Right cardiac atrium (tissue), 5 donors: ENCODE measurements at regions not wholly inside any gene's neighbourhood (a gene's known extent, or its start where the extent isn't known, plus 50 kb on each side); places are given as distances from the start of the nearest gene placed in this dataset.

Experiments
- ATAC-seq, 2 donors: fragments of 200-7000 bp; cut with Tn5 transposase; one replicate each; pipeline versions ENCODE4 v1.8.0 to v1.9.1; 2020; ENCODE audit warnings: moderate library complexity in 2 of 2, mild to moderate bottlenecking in 1 of 2
- DNase-seq, 3 donors: peaks; one replicate each; pipeline ENCODE4 v3.0.0-alpha.2; 2020
- H3K27ac ChIP-seq: one replicate; pipeline ENCODE4 v1.5.1; 2013; ENCODE audit warnings: mild to moderate bottlenecking, low read length, control low read depth, moderate library complexity
- H3K27me3 ChIP-seq: one replicate; pipeline ENCODE4 v1.6.1; 2013; ENCODE audit not compliant: control insufficient read depth, insufficient read depth
- H3K4me1 ChIP-seq: one replicate; pipeline ENCODE4 v1.6.1; 2013; ENCODE audit warnings: low read length; ENCODE audit not compliant: control insufficient read depth, insufficient read depth
- H3K4me3 ChIP-seq: one replicate; pipeline ENCODE4 v1.5.1; 2013; ENCODE audit warnings: low read length, control low read depth
- H3K9me3 ChIP-seq: one replicate; pipeline ENCODE4 v1.6.1; 2013; ENCODE audit warnings: low read length; ENCODE audit not compliant: control insufficient read depth
- WGBS: extraction: QIAGEN DNeasy Blood & Tissue Kit; methylation state at CpG from one replicate; pipeline ENCODE4 v1.1.7; 2013; 5-methylcytosine and 5-hydroxymethylcytosine counted together
- intact Hi-C, 4 donors: fragments of 100-400 bp; cut with DNase I; formaldehyde crosslinking; loops; one replicate each; pipeline versions ENCODE4 v1.11.0 to v1.14.0; 2022 to 2023
- donor health status: healthy with polysubstance abuse.
- donor health status: DM: no; HTN: yes; CAD: no.
- donor health status: DM: no; HTN: no; CAD: no.
- donor health status: DM: no; HTN: yes; CAD: no; lungs with severe emphysema.
- donor health status: DM: yes; HTN: yes; CAD: no.

GRCh38 chrX:140337263-140337662 is 167.6 kb downstream of the SOX3 start:
- no peaks in the 10 kb centered on the region for H3K9me3 ChIP-seq
- H3K4me1 ChIP-seq, result no peaks in the 10 kb centered on the region
- 93% methylated on average over 1 of the region's 1 CpG for WGBS
- no peak overlapping the region for H3K4me3 ChIP-seq
- ATAC-seq (no peak), DNase-seq (no peak)
- intact Hi-C loops, result no loop called here
- no peaks in the 10 kb centered on the region for H3K27me3 ChIP-seq
- H3K27ac ChIP-seq, result no peak overlapping the region

- Histone ChIP-seq H3K4me3 (no peak overlapping the region), H3K9me3 (no peaks in the 10 kb centered on the region), H3K27ac (no peak overlapping the region), H3K4me1 (no peaks in the 10 kb centered on the region), H3K27me3 (no peaks in the 10 kb centered on the region)
- intact Hi-C loops, result no loop called here
- 69% methylated on average over 4 of the region's 4 CpGs for WGBS
- ATAC-seq, result no peak
- no peak for DNase-seq
Measured at GRCh38 chrX:140318296-140318695, 186.6 kb downstream of the SOX3 start.

- ATAC-seq (no peak), DNase-seq (no peak)
- Histone ChIP-seq H3K27me3 (no peaks in the 10 kb centered on the region), H3K4me3 (no peak overlapping the region), H3K4me1 (no peaks in the 10 kb centered on the region), H3K27ac (no peak overlapping the region), H3K9me3 (no peaks in the 10 kb centered on the region)
- intact Hi-C loops, result no loop called here
- 63% methylated on average over 2 of the region's 2 CpGs for WGBS
Measured at GRCh38 chrX:140317462-140317861, 187.4 kb downstream of the SOX3 start.

DNA sequence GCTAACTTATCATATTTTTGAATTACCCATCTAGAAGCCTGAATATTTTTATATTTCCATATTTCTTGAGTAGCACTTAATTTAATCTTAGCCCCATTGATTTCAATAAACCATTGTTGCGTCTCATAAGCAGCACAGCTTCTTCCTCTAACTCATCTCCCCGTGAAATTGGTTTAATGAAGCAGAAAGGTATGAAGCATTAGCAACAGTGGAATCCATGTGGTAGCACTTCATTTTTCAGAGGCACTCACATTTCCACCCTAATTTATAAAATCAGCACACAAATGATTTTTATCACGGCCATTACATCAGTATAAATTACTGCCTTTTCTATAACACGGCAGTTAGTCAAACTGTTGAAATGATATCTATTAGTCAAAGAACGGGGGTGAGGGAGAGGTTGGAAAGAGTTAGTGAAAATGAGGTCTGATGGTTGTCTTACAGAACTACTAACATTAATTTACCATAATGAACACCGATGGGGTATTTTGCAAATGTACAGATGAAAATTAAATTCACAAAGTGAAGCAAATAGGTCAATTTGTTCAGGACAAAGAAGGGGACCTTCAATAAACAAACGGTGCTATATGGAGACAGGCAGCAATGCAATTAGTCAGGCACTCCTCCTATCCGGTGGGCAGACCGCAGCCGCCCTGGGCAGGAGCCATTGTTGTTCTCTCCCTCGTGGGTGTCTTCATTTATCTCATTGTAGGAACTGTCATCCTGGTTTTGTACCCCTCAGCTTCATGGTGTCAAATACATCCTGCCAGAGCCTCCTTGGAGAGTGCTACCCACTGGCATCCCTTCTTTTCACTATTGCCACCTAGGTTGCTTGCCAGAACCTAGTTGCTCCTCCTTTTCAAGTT is 205.7 kb downstream of the SOX3 start:
- no peaks in the 10 kb centered on the region for H3K9me3 ChIP-seq
- no peak overlapping the region for H3K27ac ChIP-seq
- H3K27me3 ChIP-seq, result no peaks in the 10 kb centered on the region
- intact Hi-C loops, result no loop called here
- DNase-seq (no peak), ATAC-seq (no peak)
- no peak overlapping the region for H3K4me3 ChIP-seq
- no peaks in the 10 kb centered on the region for H3K4me1 ChIP-seq
- WGBS, result 80% methylated on average over 11 of the region's 11 CpGs

- 75% methylated on average over 1 of the region's 1 CpG for WGBS
- ATAC-seq (no peak), DNase-seq (no peak)
- no peaks in the 10 kb centered on the region for H3K9me3 ChIP-seq
- H3K4me3 ChIP-seq, result no peak overlapping the region
- H3K27ac ChIP-seq, result no peak overlapping the region
- H3K4me1 ChIP-seq, result no peaks in the 10 kb centered on the region
- H3K27me3 ChIP-seq, result no peaks in the 10 kb centered on the region
- intact Hi-C loops, result no loop called here
Measured at GRCh38 chrX:140297273-140297672, 207.6 kb downstream of the SOX3 start.

DNA sequence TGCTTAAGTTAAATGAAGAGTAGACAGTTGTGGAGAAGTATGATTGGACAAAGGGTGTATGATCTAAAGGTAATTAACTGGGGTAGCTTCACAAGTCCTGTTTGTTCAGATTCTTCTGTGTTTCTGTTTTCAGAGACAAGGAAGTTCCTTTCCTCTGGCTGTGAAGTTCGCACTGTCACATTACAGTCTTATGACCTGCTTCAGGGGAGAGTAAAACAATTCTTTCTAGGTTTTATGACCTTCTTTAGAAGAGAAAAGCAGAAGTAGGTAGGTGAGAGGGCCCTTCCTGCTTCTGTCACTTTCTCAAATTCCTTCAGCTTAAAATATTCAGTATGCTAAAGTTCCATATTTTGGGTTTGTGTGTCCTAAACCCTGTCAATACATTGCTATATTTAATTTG is 211.9 kb downstream of the SOX3 start:
- no peak for ATAC-seq
- Histone ChIP-seq H3K4me1 (no peaks in the 10 kb centered on the region), H3K4me3 (no peak overlapping the region), H3K27me3 (no peaks in the 10 kb centered on the region), H3K27ac (no peak overlapping the region), H3K9me3 (no peaks in the 10 kb centered on the region)
- WGBS, result 69% methylated on average over 1 of the region's 1 CpG
- DNase-seq, result no peak
- intact Hi-C loops, result no loop called here

GRCh38 chrX:140292188-140292587 is 212.7 kb downstream of the SOX3 start:
- H3K27me3 ChIP-seq, result no peaks in the 10 kb centered on the region
- intact Hi-C loops, result no loop called here
- WGBS, result 74% methylated on average over 2 of the region's 2 CpGs
- ATAC-seq (no peak), DNase-seq (no peak)
- no peak overlapping the region for H3K27ac ChIP-seq
- no peaks in the 10 kb centered on the region for H3K4me1 ChIP-seq
- no peaks in the 10 kb centered on the region for H3K9me3 ChIP-seq
- H3K4me3 ChIP-seq, result no peak overlapping the region

- H3K4me1 ChIP-seq, result no peaks in the 10 kb centered on the region
- intact Hi-C loops, result no loop called here
- DNase-seq (no peak), ATAC-seq (no peak)
- H3K9me3 ChIP-seq, result no peaks in the 10 kb centered on the region
- no peak overlapping the region for H3K27ac ChIP-seq
- H3K27me3 ChIP-seq, result no peaks in the 10 kb centered on the region
- 28% methylated on average over 3 of the region's 3 CpGs for WGBS
- H3K4me3 ChIP-seq, result no peak overlapping the region
Measured at GRCh38 chrX:140274811-140275525, 229.9 kb downstream of the SOX3 start.

DNA sequence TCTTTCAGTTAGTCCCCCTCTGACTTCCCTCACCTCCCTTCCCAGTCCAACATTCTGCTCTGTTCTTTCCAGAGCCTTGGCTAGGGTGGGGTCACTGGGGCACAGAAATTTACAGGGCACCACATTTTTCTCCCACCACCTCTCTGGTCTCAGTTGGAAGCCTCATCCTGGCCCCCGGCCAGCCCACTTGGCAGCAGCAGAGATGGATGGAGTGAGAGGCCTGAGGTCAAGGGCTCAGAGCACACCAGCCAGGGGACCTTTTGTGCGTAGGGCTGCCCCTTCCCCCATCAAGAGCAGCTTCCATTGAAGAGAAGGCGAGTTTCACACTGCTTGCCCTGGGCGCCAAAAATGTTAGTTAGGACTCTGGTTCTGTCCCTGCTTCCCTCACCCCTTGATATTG is 230.9 kb downstream of the SOX3 start:
- ATAC-seq, result no peak
- Histone ChIP-seq H3K27me3 (no peaks in the 10 kb centered on the region), H3K4me1 (no peaks in the 10 kb centered on the region), H3K4me3 (no peak overlapping the region), H3K9me3 (no peaks in the 10 kb centered on the region), H3K27ac (no peak overlapping the region)
- WGBS, result 53% methylated on average over 4 of the region's 4 CpGs
- DNase-seq, result no peak
- intact Hi-C loops, result no loop called here

GRCh38 chrX:140250391-140250790 is 254.5 kb downstream of the SOX3 start:
- H3K27me3 ChIP-seq, result no peaks in the 10 kb centered on the region
- no peak overlapping the region for H3K27ac ChIP-seq
- 29% methylated on average over 10 of the region's 10 CpGs for WGBS
- peak in 1 of 3 donors; percentile 31 for DNase-seq
- ATAC-seq, result no peak
- H3K4me1 ChIP-seq, result no peaks in the 10 kb centered on the region
- intact Hi-C loops, result no loop called here
- H3K9me3 ChIP-seq, result no peaks in the 10 kb centered on the region
- no peak overlapping the region for H3K4me3 ChIP-seq

- no peaks in the 10 kb centered on the region for H3K9me3 ChIP-seq
Measured at GRCh38 chrX:140249088-140249487, 255.8 kb downstream of the SOX3 start.

More at GRCh38 chrX:140249088-140249487, 255.8 kb downstream of the SOX3 start:
- Histone ChIP-seq H3K27me3 (no peaks in the 10 kb centered on the region), H3K4me3 (no peak overlapping the region), H3K27ac (no peak overlapping the region), H3K4me1 (no peaks in the 10 kb centered on the region)
- WGBS, result 64% methylated on average over 8 of the region's 8 CpGs
- DNase-seq, result no peak
- intact Hi-C loops, result no loop called here
- ATAC-seq, result no peak
